H1 (cell line): ENCODE measurements at regions not wholly inside any gene's neighbourhood (a gene's known extent, or its start where the extent isn't known, plus 50 kb on each side); places are given as distances from the start of the nearest gene placed in this dataset.
A peak's percentile ranks its signal among the peaks of the same experiment; 100 is the strongest.

Experiments used
- CTCF ChIA-PET: fragments of 300-600 bp; sonication (Branson Sonifier 250); formaldehyde crosslinking; loops from one replicate; lab custom pipeline; 2021; ENCODE audit not compliant: partially characterized antibody; lab: Charles Lee
- POLR2A ChIA-PET: fragments of 300-600 bp; sonication (Branson Sonifier 250); formaldehyde crosslinking; loops from one replicate; lab custom pipeline; 2021; ENCODE audit warnings: inconsistent platforms; ENCODE audit not compliant: partially characterized antibody; lab: Charles Lee
- DNase-seq, 2 experiments: peaks; one replicate each; pipeline versions ENCODE4 v3.0.0 to v3.0.0-alpha.2; 2010 to 2022; ENCODE audit warnings: low spot score in 2 of 2, low read depth in 1 of 2, mixed read lengths in 1 of 2
- FAIRE-seq: peaks from 2 replicates; lab custom pipeline; 2011; peaks lifted over from hg19 to GRCh38; lab: Jason Lieb, UNC
- H2AFZ ChIP-seq: 2 replicates; pipeline ENCODE4 v1.8.1; 2012; ENCODE audit warnings: low read length, inconsistent platforms
- H2AK5ac ChIP-seq: 2 replicates; pipeline ENCODE4 v1.6.1; 2013; ENCODE audit warnings: low read depth, low read length
- H2BK120ac ChIP-seq: replicated peaks from 2 replicates; pipeline ENCODE3; 2013; ENCODE audit warnings: low read depth, low read length, inconsistent platforms
- H2BK12ac ChIP-seq: 2 replicates; pipeline ENCODE4 v1.6.1; 2013; ENCODE audit warnings: low read depth, low read length
- H2BK15ac ChIP-seq: 2 replicates; pipeline ENCODE4 v1.6.1; 2013; ENCODE audit warnings: low read length
- H2BK20ac ChIP-seq: 2 replicates; pipeline ENCODE4 v1.6.1; 2013; ENCODE audit warnings: low read length
- H2BK5ac ChIP-seq: 2 replicates; pipeline ENCODE4 v1.6.1; 2013; ENCODE audit warnings: low read depth, low read length
- H3K14ac ChIP-seq: 2 replicates; pipeline ENCODE4 v1.6.1; 2013; ENCODE audit warnings: inconsistent platforms; ENCODE audit not compliant: insufficient read length
- H3K18ac ChIP-seq: 2 replicates; pipeline ENCODE4 v1.6.1; 2013; ENCODE audit warnings: low read length; ENCODE audit errors: extremely low read depth
- H3K23ac ChIP-seq: 2 replicates; pipeline ENCODE4 v1.6.1; 2013; ENCODE audit warnings: inconsistent platforms; ENCODE audit not compliant: insufficient read length
- H3K23me2 ChIP-seq: 2 replicates; pipeline ENCODE4 v1.6.1; 2013; ENCODE audit warnings: low read depth, low read length
- H3K27ac ChIP-seq: 2 replicates; pipeline ENCODE4 v1.6.1; 2011; ENCODE audit warnings: low read depth, low read length, inconsistent platforms
- H3K27me3 ChIP-seq, 4 experiments: replicated peaks in 1 of 4; 1 replicate in 1 of 4; 2 replicates in 3 of 4; pipeline versions ENCODE4 v1.6.1 to v1.8.1; 2011 to 2013; ENCODE audit warnings: low read length in 3 of 4, mild to moderate bottlenecking in 3 of 4, inconsistent platforms in 2 of 4, mixed read lengths in 2 of 4, moderate library complexity in 1 of 4; ENCODE audit not compliant: control insufficient read depth in 3 of 4, insufficient read depth in 3 of 4; ENCODE audit errors: extremely low read depth in 1 of 4
- H3K36me3 ChIP-seq, 4 experiments: 2 replicates each; pipeline versions ENCODE4 v1.6.1 to v1.8.1; 2011 to 2013; ENCODE audit warnings: mild to moderate bottlenecking in 4 of 4, low read length in 3 of 4, moderate library complexity in 2 of 4, control low read depth in 1 of 4, inconsistent platforms in 1 of 4; ENCODE audit not compliant: insufficient read depth in 4 of 4, control insufficient read depth in 2 of 4
- H3K4ac ChIP-seq: replicated peaks from 2 replicates; pipeline ENCODE3; 2013; ENCODE audit warnings: low read length, low read depth, mixed read lengths, inconsistent platforms; ENCODE audit not compliant: insufficient read length
- H3K4me1 ChIP-seq, 4 experiments: replicated peaks in 1 of 4; 1 replicate in 1 of 4; 2 replicates in 3 of 4; pipeline versions ENCODE4 v1.6.1 to v1.8.1; 2011 to 2013; ENCODE audit warnings: low read length in 3 of 4, inconsistent platforms in 2 of 4, mixed read lengths in 1 of 4; ENCODE audit not compliant: insufficient read depth in 4 of 4, control insufficient read depth in 3 of 4
- H3K4me2 ChIP-seq, 2 experiments: 2 replicates each; pipeline versions ENCODE4 v1.6.1 to v1.8.1; 2011 to 2013; ENCODE audit warnings: low read depth in 2 of 2, low read length in 2 of 2, control low read depth in 1 of 2, inconsistent platforms in 1 of 2, mild to moderate bottlenecking in 1 of 2; ENCODE audit not compliant: insufficient read depth in 1 of 2
- H3K4me3 ChIP-seq, 4 experiments: fragments of 200-600, 300-600 bp in 1 of 4; sonication (generic), shearing (Covaris generic), sonication (Bioruptor Twin) in 1 of 4; 2 replicates each; pipeline versions ENCODE4 v1.5.1 to v1.8.1; 2011 to 2016; ENCODE audit warnings: low read length in 4 of 4, low read depth in 3 of 4, control low read depth in 2 of 4, inconsistent platforms in 2 of 4, mild to moderate bottlenecking in 2 of 4, mixed read lengths in 1 of 4, moderate library complexity in 1 of 4; ENCODE audit not compliant: insufficient read depth in 2 of 4; ENCODE audit errors: extremely low read depth in 1 of 4
- H3K56ac ChIP-seq: replicated peaks from 2 replicates; pipeline ENCODE3; 2013; ENCODE audit warnings: low read depth, mild to moderate bottlenecking, mixed read lengths, low read length, inconsistent platforms; ENCODE audit not compliant: insufficient read length
- H3K79me1 ChIP-seq: 2 replicates; pipeline ENCODE4 v1.6.1; 2013; ENCODE audit warnings: low read depth, low read length, control low read depth
- H3K79me2 ChIP-seq, 2 experiments: 2 replicates each; pipeline versions ENCODE4 v1.6.1 to v1.8.1; 2012 to 2013; ENCODE audit warnings: low read length in 2 of 2, mild to moderate bottlenecking in 2 of 2, inconsistent platforms in 1 of 2; ENCODE audit not compliant: insufficient read depth in 2 of 2, control insufficient read depth in 1 of 2
- H3K9ac ChIP-seq, 4 experiments: replicated peaks in 1 of 4; 1 replicate in 1 of 4; 2 replicates in 3 of 4; pipeline versions ENCODE4 v1.6.1 to v1.8.1; 2011 to 2013; ENCODE audit warnings: low read depth in 3 of 4, low read length in 3 of 4, control low read depth in 2 of 4, mild to moderate bottlenecking in 2 of 4, moderate library complexity in 2 of 4, inconsistent platforms in 1 of 4; ENCODE audit errors: extremely low read depth in 1 of 4
- H3K9me3 ChIP-seq, 2 experiments: 2 replicates each; pipeline versions ENCODE4 v1.6.1 to v1.8.1; 2012 to 2013; ENCODE audit warnings: mild to moderate bottlenecking in 2 of 2, moderate library complexity in 2 of 2, control low read depth in 1 of 2, inconsistent platforms in 1 of 2, low read depth in 1 of 2, low read length in 1 of 2, mixed read lengths in 1 of 2; ENCODE audit not compliant: insufficient read depth in 2 of 2
- H4K20me1 ChIP-seq, 2 experiments: replicated peaks in 1 of 2; 2 replicates each; pipeline versions ENCODE3 to v1.8.1; 2011 to 2013; ENCODE audit warnings: inconsistent platforms in 2 of 2, low read length in 2 of 2, mild to moderate bottlenecking in 1 of 2; ENCODE audit not compliant: insufficient read depth in 2 of 2, control insufficient read depth in 1 of 2
- H4K5ac ChIP-seq: 2 replicates; pipeline ENCODE4 v1.6.1; 2013; ENCODE audit warnings: low read length, low read depth, mixed read lengths, inconsistent platforms; ENCODE audit not compliant: insufficient read length
- H4K8ac ChIP-seq: 2 replicates; pipeline ENCODE4 v1.8.0; 2013; ENCODE audit warnings: mild to moderate bottlenecking, moderate library complexity, low read length, inconsistent platforms; ENCODE audit not compliant: insufficient read depth; ENCODE audit errors: extremely low read depth
- H4K91ac ChIP-seq: replicated peaks from 2 replicates; pipeline ENCODE3; 2013; ENCODE audit warnings: low read length, mixed read lengths, inconsistent platforms; ENCODE audit not compliant: insufficient read length
- KDM4A ChIP-seq: IDR thresholded peaks from one replicate; pipeline ENCODE4 v1.7.1; 2012; ENCODE audit warnings: low read depth, mild to moderate bottlenecking, moderate library complexity, low read length, inconsistent platforms; ENCODE audit not compliant: severe bottlenecking
- POU5F1 ChIP-seq: IDR thresholded peaks from 2 replicates; pipeline ENCODE4 v1.6.1; 2011; ENCODE audit warnings: low read depth, mild to moderate bottlenecking, low read length, moderate library complexity
- WGBS, 2 experiments: shearing (Covaris generic) in 1 of 2; methylation state at CpG; one replicate each; pipeline versions ENCODE4 v1.1.6 to v1.1.7; 2013 to 2015; ENCODE audit warnings: low lambda C conversion rate in 2 of 2, mixed read lengths in 2 of 2, inconsistent platforms in 1 of 2, low coverage in 1 of 2, missing lambda C conversion rate in 1 of 2; ENCODE audit not compliant: insufficient replicate concordance in 2 of 2, insufficient coverage in 1 of 2, insufficient read length in 1 of 2; ENCODE audit errors: extremely low coverage in 1 of 2, missing lambda C conversion rate in 1 of 2; 5-methylcytosine and 5-hydroxymethylcytosine counted together

- Histone ChIP-seq H2BK12ac (0 out of 2 replicates have a peak overlapping the region, but pooled peaks have one; percentile 68), H4K91ac (peak overlapping the region; percentile 74), H4K5ac (no peak overlapping the region), H2BK15ac (no peak overlapping the region), H3K56ac (no peak overlapping the region), H3K23me2 (no peaks in the 10 kb centered on the region), H2BK5ac (peak overlapping the region; percentile 84; the same call in 1 of the 2 replicates), H3K79me2 (no peaks in the 10 kb centered on the region), H2BK20ac (no peak overlapping the region), H3K4me2 (peak overlapping the region in 1 of 2 experiments; percentile 24; a peak in 1 of 4 replicates), H3K27ac (no peak overlapping the region), H3K14ac (no peak overlapping the region), H4K8ac (no peak overlapping the region), H2AFZ (no peak overlapping the region), H3K27me3 (no peaks in the 10 kb centered on the region), H3K23ac (no peak overlapping the region), H2AK5ac (no peak overlapping the region), H4K20me1 (no peaks in the 10 kb centered on the region), H3K4ac (no peak overlapping the region), H3K4me3 (no peak overlapping the region), H3K36me3 (no peaks in the 10 kb centered on the region), H3K9ac (no peak overlapping the region), H3K79me1 (no peaks in the 10 kb centered on the region), H2BK120ac (no peak overlapping the region), H3K18ac (no peak overlapping the region), H3K9me3 (no peaks in the 10 kb centered on the region), H3K4me1 (peaks cover 1 to 11% (median 7%) of the 10 kb centered on the region in 4 experiments; a peak in 5 of 7 replicates)
- TF ChIP-seq KDM4A (no peak), POU5F1 (peak; percentile 4; the same call in 1 of the 2 replicates)
- 45% methylated on average over 2 of the region's 2 CpGs; no CpG with 5 or more reads in 1 of the 2 experiments for WGBS, 2 experiments
- ChIA-PET CTCF (no interaction called here), POLR2A (interaction anchor here (0.6 kb wide), 1 partner anchor 71 kb away, joined by 3 read pairs; no protein-coding TSS in a partner anchor)
- DNase-seq (no peak), FAIRE-seq (no peak)
Measured at GRCh38 chr2:16798472-16798871, 132.8 kb upstream of the CYRIA start.
